Thymus (tissue), 11 donors: ENCODE measurements at regions not wholly inside any gene's neighbourhood (a gene's known extent, or its start where the extent isn't known, plus 50 kb on each side); places are given as distances from the start of the nearest gene placed in this dataset.

Experiments
- DNase-seq, 9 donors: peaks; one replicate each; pipeline ENCODE4 v3.0.0-alpha.2; 2013; ENCODE audit warnings: low spot score in 9 of 9, low read depth in 6 of 9, missing footprints in 1 of 9
- H3K27ac ChIP-seq, 2 donors: one replicate each; pipeline ENCODE4 v1.5.1; 2013; ENCODE audit warnings: control low read depth in 1 of 2, low read depth in 1 of 2, low read length in 1 of 2, mild to moderate bottlenecking in 1 of 2, moderate library complexity in 1 of 2
- H3K27me3 ChIP-seq, 2 donors: one replicate each; pipeline ENCODE4 v1.5.1; 2013; ENCODE audit warnings: low read length in 1 of 2; ENCODE audit not compliant: control insufficient read depth in 2 of 2, insufficient read depth in 1 of 2
- H3K36me3 ChIP-seq, 2 donors: one replicate each; pipeline ENCODE4 v1.5.1; 2013; ENCODE audit warnings: low read length in 1 of 2, mild to moderate bottlenecking in 1 of 2, moderate library complexity in 1 of 2; ENCODE audit not compliant: control insufficient read depth in 2 of 2, insufficient read depth in 2 of 2
- H3K4me1 ChIP-seq, 2 donors: one replicate each; pipeline ENCODE4 v1.5.1; 2013; ENCODE audit warnings: low read length in 2 of 2; ENCODE audit not compliant: control insufficient read depth in 2 of 2, insufficient read depth in 2 of 2
- H3K4me3 ChIP-seq, 2 donors: one replicate each; pipeline ENCODE4 v1.5.1; 2013; ENCODE audit warnings: low read length in 2 of 2, control low read depth in 1 of 2, mild to moderate bottlenecking in 1 of 2
- H3K9me3 ChIP-seq, 2 donors: one replicate each; pipeline ENCODE4 v1.5.1; 2013; ENCODE audit warnings: low read length in 1 of 2, mild to moderate bottlenecking in 1 of 2; ENCODE audit not compliant: control insufficient read depth in 2 of 2, insufficient read depth in 1 of 2
- WGBS: extraction: QIAGEN DNeasy Blood & Tissue Kit; methylation state at CpG from one replicate; pipeline ENCODE4 v1.1.7; 2013; 5-methylcytosine and 5-hydroxymethylcytosine counted together
- donor health status: healthy.

- H3K9me3 ChIP-seq, result no peaks in the 10 kb centered on the region
- peaks cover 24 to 36% of the 10 kb centered on the region in 2 donors for H3K27me3 ChIP-seq
- no peaks in the 10 kb centered on the region for H3K4me1 ChIP-seq
- no peak for DNase-seq
- 93% methylated on average over 13 of the region's 13 CpGs for WGBS
- H3K27ac ChIP-seq, result no peak overlapping the region
- no peak overlapping the region for H3K4me3 ChIP-seq
- no peaks in the 10 kb centered on the region for H3K36me3 ChIP-seq
Measured at GRCh38 chr1:157195521-157196244, 57.5 kb upstream of the ETV3 start.

DNA sequence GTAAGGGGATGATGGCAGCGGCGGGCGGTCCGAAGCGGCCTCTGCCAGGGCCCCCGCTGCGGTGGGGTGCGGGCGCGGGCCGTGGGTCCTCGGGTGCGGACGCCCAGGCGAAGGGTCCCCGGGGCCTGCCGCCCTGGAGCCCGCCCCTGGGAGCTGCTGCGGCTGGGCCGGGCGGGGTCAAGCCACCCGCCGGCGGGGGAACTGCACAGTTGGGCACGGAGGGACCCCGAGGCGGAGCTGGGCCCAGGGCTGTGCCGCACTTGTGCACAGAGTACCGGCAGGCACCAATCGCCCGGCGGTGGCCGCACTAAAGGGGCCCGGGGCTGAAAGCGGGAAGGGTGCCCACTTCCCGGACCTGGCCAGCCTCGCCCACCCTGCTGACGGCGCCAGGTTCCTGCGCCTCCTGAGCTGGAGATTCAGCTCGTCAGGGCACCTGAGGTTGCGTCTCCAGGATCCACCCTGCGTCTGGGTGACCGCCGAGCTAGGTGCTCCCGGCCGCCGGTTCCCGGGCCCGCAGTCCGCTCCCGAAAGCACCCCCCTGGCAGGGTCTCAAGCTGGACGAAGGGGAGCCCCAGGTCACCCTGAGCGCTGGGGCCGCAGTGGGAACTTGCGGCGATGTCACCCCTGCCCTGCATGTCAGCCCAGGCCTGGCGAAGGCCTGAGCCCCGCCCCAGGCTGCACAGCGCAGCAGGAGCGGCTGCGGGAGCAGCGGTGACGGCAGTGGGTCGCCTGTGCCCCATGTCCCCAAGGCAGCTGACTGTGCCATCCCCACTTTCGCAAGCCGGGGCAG is 56.7 kb upstream of the ETV3 start:
- no peaks in the 10 kb centered on the region for H3K9me3 ChIP-seq
- no peak overlapping the region for H3K27ac ChIP-seq
- peaks cover 24 to 36% of the 10 kb centered on the region in 2 donors for H3K27me3 ChIP-seq
- 28% methylated on average over 67 of the region's 67 CpGs for WGBS
- no peaks in the 10 kb centered on the region for H3K4me1 ChIP-seq
- H3K4me3 ChIP-seq, result no peak overlapping the region
- no peak for DNase-seq
- H3K36me3 ChIP-seq, result no peaks in the 10 kb centered on the region

- no peaks in the 10 kb centered on the region for H3K36me3 ChIP-seq
- peaks cover 24 to 36% of the 10 kb centered on the region in 2 donors for H3K27me3 ChIP-seq
- peak in 5 of 9 donors; percentile 25 to 66 (median 50) for DNase-seq
- WGBS, result 50% methylated on average over 20 of the region's 20 CpGs
- no peak overlapping the region for H3K27ac ChIP-seq
- H3K4me1 ChIP-seq, result no peaks in the 10 kb centered on the region
- H3K4me3 ChIP-seq, result no peak overlapping the region
- H3K9me3 ChIP-seq, result no peaks in the 10 kb centered on the region
Measured at GRCh38 chr1:157193702-157194391, 55.7 kb upstream of the ETV3 start.

- Histone ChIP-seq H3K9me3 (no peaks in the 10 kb centered on the region), H3K27ac (no peak overlapping the region), H3K36me3 (no peaks in the 10 kb centered on the region), H3K4me1 (no peaks in the 10 kb centered on the region), H3K27me3 (peaks cover 24 to 36% of the 10 kb centered on the region in 2 donors), H3K4me3 (no peak overlapping the region)
- DNase-seq, result no peak
- 94% methylated on average over 1 of the region's 1 CpG for WGBS
Measured at GRCh38 chr1:157193219-157193618, 55.0 kb upstream of the ETV3 start.

DNA sequence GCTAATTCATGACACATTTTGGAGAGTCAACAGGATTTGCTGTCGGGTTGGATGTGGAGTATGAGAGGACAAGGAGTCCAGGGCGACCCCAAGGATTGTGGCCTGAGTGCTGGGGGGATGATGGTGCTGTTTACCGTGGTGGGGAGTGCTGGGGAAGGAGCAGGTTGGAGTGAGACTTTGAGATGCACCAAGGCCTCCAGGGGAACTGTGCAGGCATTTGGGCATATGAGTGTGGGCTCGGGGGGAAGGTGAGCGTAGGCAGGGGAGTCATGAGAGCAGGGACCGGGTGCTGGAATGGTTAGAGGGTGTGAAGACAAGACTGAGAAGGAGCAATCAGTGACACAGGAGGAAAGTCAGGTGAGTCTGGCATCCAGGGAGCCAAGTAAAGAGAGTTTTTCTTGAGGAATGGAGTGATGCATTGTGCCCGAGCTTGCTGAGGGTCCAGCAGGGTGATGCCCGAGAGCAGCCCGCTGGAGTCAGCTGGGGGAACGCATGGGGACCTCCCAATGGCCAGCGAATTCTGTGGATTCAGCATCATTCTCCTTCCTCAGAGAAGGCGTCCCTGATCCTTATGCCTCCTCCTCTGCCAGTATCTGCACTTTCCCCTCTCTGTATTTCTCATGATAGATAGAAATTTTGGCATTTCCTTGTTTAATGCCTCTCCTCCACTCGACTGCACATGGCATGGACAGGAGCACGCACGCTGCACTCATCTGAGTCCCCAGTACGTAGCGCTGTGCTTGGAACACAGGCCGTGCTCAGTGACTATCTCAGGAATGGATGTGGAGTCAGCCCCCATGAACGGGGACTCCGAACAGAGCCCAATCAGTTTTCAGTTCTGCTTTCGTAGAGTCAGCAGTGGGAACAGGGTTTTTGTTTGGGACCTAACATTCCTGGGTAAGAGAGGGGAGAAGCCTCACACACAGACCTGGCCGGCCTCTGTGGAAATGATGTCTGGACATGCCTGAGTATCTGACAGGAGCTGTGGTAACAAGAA is 52.1 kb upstream of the ETV3 start:
- H3K27me3 ChIP-seq, result peaks cover 15 to 21% of the 10 kb centered on the region in 2 donors
- WGBS, result 94% methylated on average over 22 of the region's 22 CpGs

GRCh38 chr1:157189096-157189495 is 50.9 kb upstream of the ETV3 start:
- WGBS, result 91% methylated on average over 4 of the region's 4 CpGs
- Histone ChIP-seq H3K27ac (no peak overlapping the region), H3K27me3 (peaks cover 5 to 9% of the 10 kb centered on the region in 2 donors), H3K4me1 (no peaks in the 10 kb centered on the region), H3K4me3 (no peak overlapping the region), H3K9me3 (no peaks in the 10 kb centered on the region), H3K36me3 (no peaks in the 10 kb centered on the region)
- no peak for DNase-seq

More for the DNA sequence above, 52.1 kb upstream of the ETV3 start:
- Histone ChIP-seq H3K4me3 (no peak overlapping the region), H3K4me1 (no peaks in the 10 kb centered on the region), H3K9me3 (no peaks in the 10 kb centered on the region), H3K27ac (peak overlapping the region in 1 of 2 donors; percentile 37), H3K36me3 (no peaks in the 10 kb centered on the region)
- DNase-seq, result no peak
